ENCODE measurements at regions not wholly inside any gene's neighbourhood (a gene's known extent, or its start where the extent isn't known, plus 50 kb on each side); places are given as distances from the start of the nearest gene placed in this dataset.

DNA sequence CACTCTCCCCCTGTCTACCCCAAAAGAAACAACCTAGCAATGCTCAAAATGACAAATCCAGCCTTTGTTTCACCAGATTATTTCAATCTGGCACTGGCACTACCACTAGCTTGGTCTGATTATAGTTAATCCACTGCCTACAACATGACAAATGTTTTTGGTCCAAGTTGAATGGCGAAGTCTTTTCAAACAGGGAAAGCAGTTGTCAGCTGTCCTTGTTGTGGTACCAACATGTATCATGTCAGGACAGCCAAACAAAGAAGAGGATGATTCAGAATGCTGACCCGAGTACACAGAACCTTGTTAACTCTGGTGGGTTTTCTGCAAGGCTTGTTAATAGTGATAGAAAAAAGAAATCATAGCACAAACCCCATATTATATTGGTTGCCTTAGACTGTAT is 160.8 kb upstream of the ANK2 start:
- no peak for TF ChIP-seq ARNTL (CRISPR knock-in tag; IDR thresholded peaks at IDR 0.05; ENCODE audit: borderline replicate concordance, low read depth)
- no peak for TF ChIP-seq ISL1 (CRISPR knock-in tag; IDR thresholded peaks at IDR 0.05)
- TF ChIP-seq TCF4 (CRISPR knock-in tag; IDR thresholded peaks at IDR 0.05; ENCODE audit: borderline replicate concordance), result no peak
